ENCODE measurements at regions not wholly inside any gene's neighbourhood (a gene's known extent, or its start where the extent isn't known, plus 50 kb on each side); places are given as distances from the start of the nearest gene placed in this dataset.

- H3K4me1 ChIP-seq (ENCODE audit: control insufficient read depth, insufficient read depth, low read length) = no peaks in the 10 kb centered on the region
- WGBS = 89% methylated on average over 12 of the region's 12 CpGs
- intact Hi-C loops (cut with DNase I) = no loop called here
- ATAC-seq (peak in 1 of 2 donors; percentile 16), DNase-seq (no peak)
- H3K27me3 ChIP-seq (ENCODE audit: control insufficient read depth, insufficient read depth) = no peaks in the 10 kb centered on the region
- no peaks in the 10 kb centered on the region for H3K9me3 ChIP-seq (ENCODE audit: control insufficient read depth, low read length)
- no peak overlapping the region for H3K27ac ChIP-seq (ENCODE audit: low read length)
- no peak overlapping the region for H3K4me3 ChIP-seq (ENCODE audit: low read length)
Observed at GRCh38 chr4:13851085-13851940, 223.8 kb upstream of the BOD1L1 start.

GRCh38 chr4:13852411-13852810 is 224.9 kb upstream of the BOD1L1 start:
- no peaks in the 10 kb centered on the region for H3K4me1 ChIP-seq (ENCODE audit: control insufficient read depth, insufficient read depth, low read length)
- ATAC-seq = no peak
- intact Hi-C loops (cut with DNase I) = no loop called here
- no peak for DNase-seq
- no peak overlapping the region for H3K27ac ChIP-seq (ENCODE audit: low read length)
- no peak overlapping the region for H3K4me3 ChIP-seq (ENCODE audit: low read length)
- H3K27me3 ChIP-seq (ENCODE audit: control insufficient read depth, insufficient read depth) = no peaks in the 10 kb centered on the region
- 92% methylated on average over 1 of the region's 1 CpG for WGBS
- no peaks in the 10 kb centered on the region for H3K9me3 ChIP-seq (ENCODE audit: control insufficient read depth, low read length)

DNA sequence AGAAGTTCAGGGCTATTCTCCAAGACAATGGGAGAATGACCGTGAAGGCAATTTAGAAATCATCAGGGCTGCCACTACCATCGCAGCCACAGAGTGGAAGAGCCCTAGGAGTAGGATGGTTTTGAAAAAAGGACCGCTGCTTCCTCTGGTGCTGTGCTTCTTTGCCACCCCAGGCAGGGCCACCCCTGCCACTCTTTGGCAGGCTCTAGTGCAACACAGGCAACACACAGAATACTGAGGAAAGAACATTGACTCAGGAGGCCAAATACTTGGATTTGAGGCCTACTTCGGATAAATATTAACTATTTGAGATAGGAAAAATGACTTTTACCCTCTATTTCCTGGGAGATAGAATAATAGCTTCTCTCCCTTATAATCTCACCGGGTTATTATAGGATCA is 228.9 kb upstream of the BOD1L1 start:
- WGBS = 91% methylated on average over 5 of the region's 5 CpGs
- intact Hi-C loops (cut with DNase I) = no loop called here
- Histone ChIP-seq H3K4me1 (ENCODE audit: control insufficient read depth, insufficient read depth, low read length) (no peaks in the 10 kb centered on the region), H3K4me3 (ENCODE audit: low read length) (no peak overlapping the region), H3K9me3 (ENCODE audit: control insufficient read depth, low read length) (no peaks in the 10 kb centered on the region), H3K27ac (ENCODE audit: low read length) (no peak overlapping the region), H3K27me3 (ENCODE audit: control insufficient read depth, insufficient read depth) (no peaks in the 10 kb centered on the region)
- ATAC-seq = no peak
- no peak for DNase-seq

- DNase-seq (no peak), ATAC-seq (no peak)
- Histone ChIP-seq H3K4me3 (ENCODE audit: low read length) (no peak overlapping the region), H3K27ac (ENCODE audit: low read length) (no peak overlapping the region), H3K9me3 (ENCODE audit: control insufficient read depth, low read length) (no peaks in the 10 kb centered on the region), H3K27me3 (ENCODE audit: control insufficient read depth, insufficient read depth) (no peaks in the 10 kb centered on the region), H3K4me1 (ENCODE audit: control insufficient read depth, insufficient read depth, low read length) (no peaks in the 10 kb centered on the region)
- intact Hi-C loops (cut with DNase I) = no loop called here
- WGBS = 70% methylated on average over 2 of the region's 2 CpGs
Observed at GRCh38 chr4:13857397-13857796, 229.9 kb upstream of the BOD1L1 start.

DNA sequence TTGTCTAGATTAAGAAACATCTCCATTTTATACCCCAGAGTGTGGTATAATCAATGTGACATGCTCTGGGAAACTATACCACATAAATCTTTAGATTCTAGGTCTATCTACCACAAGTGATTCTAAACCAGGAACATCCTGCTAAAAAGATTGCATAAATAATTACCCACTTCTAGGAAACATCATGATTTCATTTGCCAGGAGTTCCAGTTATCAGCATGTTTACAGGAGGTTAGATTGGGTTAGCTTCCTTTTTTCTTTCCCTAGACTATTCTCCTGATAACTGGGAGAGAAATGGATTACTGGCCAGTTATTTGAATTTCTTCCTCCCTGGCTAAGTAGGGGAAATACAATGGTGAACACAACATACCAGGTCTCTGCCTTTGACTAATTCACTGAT is 230.3 kb upstream of the BOD1L1 start:
- H3K27ac ChIP-seq (ENCODE audit: low read length) = no peak overlapping the region
- H3K27me3 ChIP-seq (ENCODE audit: control insufficient read depth, insufficient read depth) = no peaks in the 10 kb centered on the region
- no peak for ATAC-seq
- no peak for DNase-seq
- H3K4me1 ChIP-seq (ENCODE audit: control insufficient read depth, insufficient read depth, low read length) = no peaks in the 10 kb centered on the region
- intact Hi-C loops (cut with DNase I) = no loop called here
- no peaks in the 10 kb centered on the region for H3K9me3 ChIP-seq (ENCODE audit: control insufficient read depth, low read length)
- H3K4me3 ChIP-seq (ENCODE audit: low read length) = no peak overlapping the region

DNA sequence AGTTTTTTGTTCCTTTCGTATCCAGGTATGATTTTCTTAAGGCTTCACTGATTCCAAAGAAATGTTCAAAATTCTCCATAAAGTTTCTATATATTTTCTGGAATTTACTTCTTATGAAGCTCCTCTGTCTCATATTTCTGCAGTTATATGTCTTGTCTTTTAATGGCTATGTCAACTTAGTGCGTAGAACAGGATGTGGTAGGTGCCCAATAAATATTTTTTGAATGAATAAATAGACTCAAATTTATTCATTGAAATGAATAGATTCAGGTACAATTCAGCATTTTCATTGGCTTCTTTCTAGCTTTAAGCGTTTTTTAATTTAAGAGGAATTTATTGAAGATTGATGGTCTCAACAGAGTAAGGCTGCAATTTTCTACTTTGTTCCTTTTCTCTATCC is 231.9 kb upstream of the BOD1L1 start:
- Histone ChIP-seq H3K27ac (ENCODE audit: low read length) (no peak overlapping the region), H3K4me3 (ENCODE audit: low read length) (no peak overlapping the region), H3K9me3 (ENCODE audit: control insufficient read depth, low read length) (no peaks in the 10 kb centered on the region), H3K27me3 (ENCODE audit: control insufficient read depth, insufficient read depth) (no peaks in the 10 kb centered on the region), H3K4me1 (ENCODE audit: control insufficient read depth, insufficient read depth, low read length) (no peaks in the 10 kb centered on the region)
- no peak for DNase-seq
- ATAC-seq = no peak
- intact Hi-C loops (cut with DNase I) = no loop called here
- 96% methylated on average over 3 of the region's 3 CpGs for WGBS

DNA sequence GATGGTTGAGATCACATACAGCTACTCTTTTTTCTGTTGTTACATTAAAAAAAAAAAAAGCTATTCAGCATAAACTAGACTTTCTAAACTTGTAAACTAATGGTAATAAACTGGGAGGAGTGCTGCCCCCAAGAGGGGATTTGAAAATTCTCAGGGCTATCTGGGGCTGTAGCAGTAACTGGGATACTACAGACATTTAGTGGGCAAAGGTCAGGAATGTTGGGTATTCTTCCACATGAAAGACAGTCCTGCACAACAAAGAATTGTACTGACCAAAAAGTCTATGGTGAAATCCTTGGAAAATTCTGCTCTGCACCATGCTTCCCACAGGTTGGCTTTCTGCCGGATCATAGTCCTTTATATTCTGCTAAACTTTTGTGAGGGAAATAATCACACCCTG is 232.6 kb upstream of the BOD1L1 start:
- no peak for ATAC-seq
- H3K9me3 ChIP-seq (ENCODE audit: control insufficient read depth, low read length) = no peaks in the 10 kb centered on the region
- WGBS = 74% methylated on average over 1 of the region's 1 CpG
- H3K27ac ChIP-seq (ENCODE audit: low read length) = no peak overlapping the region
- H3K4me1 ChIP-seq (ENCODE audit: control insufficient read depth, insufficient read depth, low read length) = no peaks in the 10 kb centered on the region
- no peaks in the 10 kb centered on the region for H3K27me3 ChIP-seq (ENCODE audit: control insufficient read depth, insufficient read depth)
- intact Hi-C loops (cut with DNase I) = loop anchor here in 2 of 4 donors (10.0 kb wide), 1 partner anchor 205 kb away; no protein-coding TSS in a partner anchor
- H3K4me3 ChIP-seq (ENCODE audit: low read length) = no peak overlapping the region
- DNase-seq = no peak

GRCh38 chr4:13865871-13866669 is 238.5 kb upstream of the BOD1L1 start:
- no peak overlapping the region for H3K27ac ChIP-seq (ENCODE audit: low read length)
- WGBS = 66% methylated on average over 7 of the region's 7 CpGs
- H3K9me3 ChIP-seq (ENCODE audit: control insufficient read depth, low read length) = no peaks in the 10 kb centered on the region
- no peaks in the 10 kb centered on the region for H3K27me3 ChIP-seq (ENCODE audit: control insufficient read depth, insufficient read depth)
- ATAC-seq (no peak), DNase-seq (no peak)
- intact Hi-C loops (cut with DNase I) = loop anchor here in 2 of 4 donors (10.0 kb wide), 1 partner anchor 211 kb away; no protein-coding TSS in a partner anchor
- H3K4me1 ChIP-seq (ENCODE audit: control insufficient read depth, insufficient read depth, low read length) = no peaks in the 10 kb centered on the region
- H3K4me3 ChIP-seq (ENCODE audit: low read length) = no peak overlapping the region

- DNase-seq = no peak
- Histone ChIP-seq H3K9me3 (ENCODE audit: control insufficient read depth, low read length) (no peaks in the 10 kb centered on the region), H3K27ac (ENCODE audit: low read length) (no peak overlapping the region), H3K27me3 (ENCODE audit: control insufficient read depth, insufficient read depth) (no peaks in the 10 kb centered on the region), H3K4me3 (ENCODE audit: low read length) (no peak overlapping the region), H3K4me1 (ENCODE audit: control insufficient read depth, insufficient read depth, low read length) (no peaks in the 10 kb centered on the region)
- intact Hi-C loops (cut with DNase I) = loop anchor here in 2 of 4 donors (10.0 kb wide), 1 partner anchor 212 kb away; no protein-coding TSS in a partner anchor
- no peak for ATAC-seq
- WGBS = 89% methylated on average over 1 of the region's 1 CpG
Observed at GRCh38 chr4:13866881-13867280, 239.4 kb upstream of the BOD1L1 start.

DNA sequence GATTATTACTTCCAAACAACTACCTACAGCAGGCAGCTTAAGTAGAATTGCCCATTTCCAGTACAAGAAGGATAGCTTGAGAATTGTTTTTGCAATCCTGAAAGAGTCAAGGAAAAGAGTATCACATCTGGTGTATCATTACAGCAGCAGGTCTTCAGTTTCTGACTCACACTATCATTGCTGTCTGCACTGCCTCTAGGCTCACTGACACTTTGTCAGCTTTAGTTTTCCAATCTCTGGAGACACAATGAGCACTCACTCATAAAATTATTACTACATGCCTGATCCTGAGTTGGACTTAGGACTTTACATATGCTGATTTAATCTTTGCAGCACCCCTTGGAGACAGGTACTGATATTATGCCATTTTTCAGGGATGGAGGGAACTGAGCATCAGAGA is 244.6 kb upstream of the BOD1L1 start:
- no peak for DNase-seq
- ATAC-seq = no peak
- intact Hi-C loops (cut with DNase I) = loop anchor here in 1 of 4 donors (10.0 kb wide), 1 partner anchor 423 kb away; no protein-coding TSS in a partner anchor

DNA sequence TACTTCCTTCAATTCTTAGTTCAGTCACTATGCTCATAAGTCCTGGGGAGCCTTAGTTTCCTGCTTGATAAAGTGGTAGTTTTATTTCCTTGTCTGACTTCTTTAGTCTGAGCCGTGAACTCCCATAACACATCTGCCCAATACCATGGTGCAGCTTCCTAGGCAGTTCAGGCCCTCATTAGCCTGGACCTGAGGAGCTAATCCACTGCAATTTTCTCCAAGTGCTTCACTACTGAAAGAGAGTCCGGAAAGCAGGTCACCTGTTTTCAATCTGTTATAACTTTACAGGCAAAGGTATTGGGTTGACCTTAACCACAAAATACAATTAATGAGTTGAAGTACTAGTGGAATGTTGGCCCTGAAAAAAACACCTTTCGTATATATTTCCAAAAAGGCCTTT is 245.4 kb upstream of the BOD1L1 start:
- ATAC-seq (no peak), DNase-seq (no peak)
- no peak overlapping the region for H3K27ac ChIP-seq (ENCODE audit: low read length)
- WGBS = 54% methylated on average over 3 of the region's 3 CpGs
- intact Hi-C loops (cut with DNase I) = loop anchor here in 1 of 4 donors (10.0 kb wide), 1 partner anchor 422 kb away; no protein-coding TSS in a partner anchor
- H3K27me3 ChIP-seq (ENCODE audit: control insufficient read depth, insufficient read depth) = no peaks in the 10 kb centered on the region
- no peaks in the 10 kb centered on the region for H3K4me1 ChIP-seq (ENCODE audit: control insufficient read depth, insufficient read depth, low read length)
- H3K9me3 ChIP-seq (ENCODE audit: control insufficient read depth, low read length) = no peaks in the 10 kb centered on the region
- no peak overlapping the region for H3K4me3 ChIP-seq (ENCODE audit: low read length)

More for the DNA sequence above, 244.6 kb upstream of the BOD1L1 start:
- Histone ChIP-seq H3K27me3 (ENCODE audit: control insufficient read depth, insufficient read depth) (no peaks in the 10 kb centered on the region), H3K4me3 (ENCODE audit: low read length) (no peak overlapping the region), H3K4me1 (ENCODE audit: control insufficient read depth, insufficient read depth, low read length) (no peaks in the 10 kb centered on the region), H3K27ac (ENCODE audit: low read length) (no peak overlapping the region), H3K9me3 (ENCODE audit: control insufficient read depth, low read length) (no peaks in the 10 kb centered on the region)

Measured in right cardiac atrium (tissue), 5 donors.